ENCODE measurements at regions not wholly inside any gene's neighbourhood (a gene's known extent, or its start where the extent isn't known, plus 50 kb on each side); places are given as distances from the start of the nearest gene placed in this dataset.

DNA sequence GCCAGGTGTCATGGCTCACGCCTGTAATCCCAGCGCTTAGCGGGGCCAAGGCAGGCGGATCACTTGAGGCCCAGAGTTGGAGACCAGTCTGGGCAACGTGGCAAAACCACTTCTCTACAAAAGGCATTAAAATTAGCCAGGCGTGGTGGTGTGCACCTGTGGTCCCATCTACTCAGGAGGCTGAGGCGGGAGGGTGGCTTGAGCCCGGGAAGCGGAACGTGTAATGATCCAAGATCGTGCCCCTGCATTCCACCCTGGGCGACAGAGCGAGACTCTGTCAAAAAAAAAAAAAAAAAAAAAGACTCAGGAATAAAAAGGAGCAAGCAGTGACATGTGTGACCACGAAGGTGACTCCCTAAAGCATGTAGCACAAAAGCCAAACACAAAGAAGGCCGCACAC, 50.1 kb upstream of the SALL3 start:
- no peak for DNase-seq (ENCODE audit: low read depth)
